Lower leg skin (tissue), 3 donors: ENCODE measurements at regions not wholly inside any gene's neighbourhood (a gene's known extent, or its start where the extent isn't known, plus 50 kb on each side); places are given as distances from the start of the nearest gene placed in this dataset.

Experiments
- POLR2A ChIP-seq, 2 donors: fragments of 450-650 bp; IDR thresholded peaks; one replicate each; pipeline ENCODE4 v1.6.1; 2016 to 2017; ENCODE audit warnings: antibody characterized with exemption in 2 of 2, mild to moderate bottlenecking in 1 of 2, moderate library complexity in 1 of 2
- TF ChIP-seq, protein P1 (sequence below), 3 donors: fragments of 450-650 bp; IDR thresholded peaks; one replicate each; pipeline ENCODE4 v1.5.1; 2016; ENCODE audit warnings: antibody characterized with exemption in 3 of 3, mild to moderate bottlenecking in 3 of 3, moderate library complexity in 2 of 3

DNA sequence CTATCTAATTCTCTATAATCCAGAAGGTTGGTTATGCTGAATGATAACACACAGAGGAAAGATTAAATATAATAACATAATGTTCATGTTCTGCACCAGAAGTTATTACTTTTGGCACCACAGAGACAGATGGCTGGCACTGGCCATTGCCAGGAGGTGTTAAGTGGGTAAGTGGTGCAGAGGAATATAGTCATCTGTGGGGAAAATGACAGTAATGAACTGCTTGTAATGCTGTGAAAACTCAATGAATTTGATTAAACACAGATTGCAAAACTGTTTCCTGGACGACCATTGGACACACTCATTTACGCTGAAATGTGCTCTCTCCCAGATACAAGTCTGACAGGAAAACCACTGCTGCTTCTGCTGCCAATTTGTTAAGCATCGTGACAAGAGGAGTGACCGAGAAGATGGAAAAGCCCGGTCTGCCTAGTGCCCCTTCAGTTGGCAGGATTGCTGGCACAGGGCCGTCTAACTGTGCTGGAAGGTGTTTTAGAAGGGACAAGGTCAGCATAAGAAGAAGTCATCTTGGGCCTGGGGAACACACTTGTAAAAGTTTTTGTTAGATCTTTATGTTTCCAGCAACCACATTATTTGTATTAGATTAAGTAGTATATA lies 567.4 kb downstream of the CBLN4 start:
- TF ChIP-seq, protein P1, sequence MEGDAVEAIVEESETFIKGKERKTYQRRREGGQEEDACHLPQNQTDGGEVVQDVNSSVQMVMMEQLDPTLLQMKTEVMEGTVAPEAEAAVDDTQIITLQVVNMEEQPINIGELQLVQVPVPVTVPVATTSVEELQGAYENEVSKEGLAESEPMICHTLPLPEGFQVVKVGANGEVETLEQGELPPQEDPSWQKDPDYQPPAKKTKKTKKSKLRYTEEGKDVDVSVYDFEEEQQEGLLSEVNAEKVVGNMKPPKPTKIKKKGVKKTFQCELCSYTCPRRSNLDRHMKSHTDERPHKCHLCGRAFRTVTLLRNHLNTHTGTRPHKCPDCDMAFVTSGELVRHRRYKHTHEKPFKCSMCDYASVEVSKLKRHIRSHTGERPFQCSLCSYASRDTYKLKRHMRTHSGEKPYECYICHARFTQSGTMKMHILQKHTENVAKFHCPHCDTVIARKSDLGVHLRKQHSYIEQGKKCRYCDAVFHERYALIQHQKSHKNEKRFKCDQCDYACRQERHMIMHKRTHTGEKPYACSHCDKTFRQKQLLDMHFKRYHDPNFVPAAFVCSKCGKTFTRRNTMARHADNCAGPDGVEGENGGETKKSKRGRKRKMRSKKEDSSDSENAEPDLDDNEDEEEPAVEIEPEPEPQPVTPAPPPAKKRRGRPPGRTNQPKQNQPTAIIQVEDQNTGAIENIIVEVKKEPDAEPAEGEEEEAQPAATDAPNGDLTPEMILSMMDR (IDR thresholded peaks at IDR 0.05) = no peak
- TF ChIP-seq POLR2A (IDR thresholded peaks at IDR 0.05) = no peak
